ENCODE measurements at regions not wholly inside any gene's neighbourhood (a gene's known extent, or its start where the extent isn't known, plus 50 kb on each side); places are given as distances from the start of the nearest gene placed in this dataset.
"Not testable (repeated sequence)": the region's sequence is repeated elsewhere in the genome, so short reads cannot be mapped to it uniquely, and the experiment has no call there.

DNA sequence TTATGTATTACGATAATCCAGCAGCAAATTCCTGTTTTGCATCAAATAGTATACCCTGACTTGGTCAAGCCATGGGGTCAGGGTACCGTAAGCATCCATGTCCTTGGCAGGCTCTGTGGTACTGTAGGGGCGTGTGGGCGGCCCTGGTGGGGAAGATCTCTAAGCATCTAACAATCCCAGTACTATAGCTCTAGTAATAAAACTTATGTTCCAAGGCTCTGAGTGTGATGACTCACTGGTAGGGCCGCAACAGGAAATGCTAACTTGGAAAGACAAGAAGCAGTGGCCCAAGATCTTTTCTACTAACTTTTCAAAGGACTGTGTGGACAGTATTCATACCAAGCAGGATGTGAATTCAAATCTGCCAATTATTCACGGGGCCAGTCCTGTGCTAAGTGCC is 63.8 kb downstream of the CLEC18A start:
- DNase-seq; H3K4me3 ChIP-seq; H3K27ac ChIP-seq (replicated peaks); intact Hi-C loops (cut with micrococcal nuclease); H3K4me1 ChIP-seq; H3K9me3 ChIP-seq (replicated peaks); H3K27me3 ChIP-seq (ENCODE audit: low read depth): not testable (repeated sequence)
- H3K36me3 ChIP-seq: peaks cover 51% of the 10 kb centered on the region

DNA sequence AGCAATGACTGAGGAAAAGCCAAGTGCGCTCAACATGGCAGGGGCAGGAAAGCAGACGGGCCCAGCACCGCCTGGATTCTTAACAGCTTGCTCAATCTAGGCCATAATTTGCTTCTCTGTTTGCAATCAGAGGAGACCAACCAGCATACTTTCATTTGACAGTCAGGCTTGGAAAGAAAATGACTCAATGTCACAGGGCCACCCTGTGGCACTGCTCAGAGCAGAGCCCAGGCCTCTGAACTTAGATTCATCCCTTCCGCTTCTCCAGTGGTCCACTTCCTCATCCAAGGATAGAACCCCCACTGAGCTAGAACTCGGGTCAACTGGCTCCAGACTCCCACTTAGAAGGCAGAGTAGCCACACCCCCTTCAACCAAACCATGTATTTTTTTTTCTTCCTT is 65.6 kb downstream of the CLEC18A start:
- H3K4me1 ChIP-seq; H3K9me3 ChIP-seq (replicated peaks); H3K27ac ChIP-seq (replicated peaks); intact Hi-C loops (cut with micrococcal nuclease); DNase-seq; H3K27me3 ChIP-seq (ENCODE audit: low read depth); H3K4me3 ChIP-seq: not testable (repeated sequence)
- H3K36me3 ChIP-seq: peaks cover 56% of the 10 kb centered on the region

DNA sequence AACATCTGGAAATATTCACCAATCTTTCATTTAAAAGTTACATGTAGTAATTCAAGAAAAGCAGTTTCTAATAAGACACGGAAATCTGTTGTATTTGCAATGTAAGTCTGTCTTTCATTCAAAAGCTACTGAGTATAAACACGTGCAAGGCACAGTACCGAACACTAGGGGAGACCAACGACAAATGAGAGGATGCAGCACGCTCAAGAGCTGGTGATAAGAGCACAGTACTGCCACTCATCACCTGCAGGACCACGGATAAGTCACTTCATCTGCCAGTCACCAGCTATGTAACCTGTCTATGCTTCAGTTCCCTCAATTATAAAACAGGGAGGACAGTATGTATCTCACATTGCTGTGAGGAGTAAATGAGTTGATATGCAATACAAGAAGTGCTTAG is 67.1 kb downstream of the CLEC18A start:
- Histone ChIP-seq H3K4me1 (no peaks in the 10 kb centered on the region), H3K9me3 (replicated peaks) (no peaks in the 10 kb centered on the region), H3K4me3 (no peak overlapping the region), H3K27me3 (ENCODE audit: low read depth) (no peaks in the 10 kb centered on the region), H3K36me3 (peaks cover 59% of the 10 kb centered on the region), H3K27ac (replicated peaks) (no peak overlapping the region)
- intact Hi-C loops (cut with micrococcal nuclease): no loop called here
- TF ChIP-seq, protein P1, sequence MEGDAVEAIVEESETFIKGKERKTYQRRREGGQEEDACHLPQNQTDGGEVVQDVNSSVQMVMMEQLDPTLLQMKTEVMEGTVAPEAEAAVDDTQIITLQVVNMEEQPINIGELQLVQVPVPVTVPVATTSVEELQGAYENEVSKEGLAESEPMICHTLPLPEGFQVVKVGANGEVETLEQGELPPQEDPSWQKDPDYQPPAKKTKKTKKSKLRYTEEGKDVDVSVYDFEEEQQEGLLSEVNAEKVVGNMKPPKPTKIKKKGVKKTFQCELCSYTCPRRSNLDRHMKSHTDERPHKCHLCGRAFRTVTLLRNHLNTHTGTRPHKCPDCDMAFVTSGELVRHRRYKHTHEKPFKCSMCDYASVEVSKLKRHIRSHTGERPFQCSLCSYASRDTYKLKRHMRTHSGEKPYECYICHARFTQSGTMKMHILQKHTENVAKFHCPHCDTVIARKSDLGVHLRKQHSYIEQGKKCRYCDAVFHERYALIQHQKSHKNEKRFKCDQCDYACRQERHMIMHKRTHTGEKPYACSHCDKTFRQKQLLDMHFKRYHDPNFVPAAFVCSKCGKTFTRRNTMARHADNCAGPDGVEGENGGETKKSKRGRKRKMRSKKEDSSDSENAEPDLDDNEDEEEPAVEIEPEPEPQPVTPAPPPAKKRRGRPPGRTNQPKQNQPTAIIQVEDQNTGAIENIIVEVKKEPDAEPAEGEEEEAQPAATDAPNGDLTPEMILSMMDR (IDR thresholded peaks at IDR 0.05; ENCODE audit: borderline replicate concordance): peak; percentile 43
- DNase-seq: no peak

DNA sequence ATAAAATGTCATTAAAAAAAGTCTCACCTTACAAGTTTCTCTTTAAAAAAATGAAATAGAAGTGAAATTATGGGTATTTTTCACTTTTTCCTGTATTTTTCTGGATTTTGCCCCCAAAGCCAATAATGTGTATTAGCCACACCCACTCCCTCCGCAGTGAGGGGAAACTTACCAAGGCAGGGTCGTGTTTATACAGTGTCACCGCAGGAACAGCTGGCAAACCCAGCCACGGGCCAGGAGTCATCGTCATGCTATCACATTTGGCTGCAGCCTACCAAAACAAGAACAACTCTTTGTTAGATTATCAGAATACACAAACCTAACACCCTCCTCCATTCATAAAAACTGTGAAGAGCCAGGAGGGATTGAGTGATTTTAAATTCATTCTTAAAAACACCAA is 72.1 kb downstream of the CLEC18A start:
- intact Hi-C loops (cut with micrococcal nuclease); DNase-seq; H3K4me3 ChIP-seq; H3K27me3 ChIP-seq (ENCODE audit: low read depth); H3K27ac ChIP-seq (replicated peaks); H3K9me3 ChIP-seq (replicated peaks); H3K4me1 ChIP-seq: not testable (repeated sequence)
- H3K36me3 ChIP-seq: peaks cover 44% of the 10 kb centered on the region

DNA sequence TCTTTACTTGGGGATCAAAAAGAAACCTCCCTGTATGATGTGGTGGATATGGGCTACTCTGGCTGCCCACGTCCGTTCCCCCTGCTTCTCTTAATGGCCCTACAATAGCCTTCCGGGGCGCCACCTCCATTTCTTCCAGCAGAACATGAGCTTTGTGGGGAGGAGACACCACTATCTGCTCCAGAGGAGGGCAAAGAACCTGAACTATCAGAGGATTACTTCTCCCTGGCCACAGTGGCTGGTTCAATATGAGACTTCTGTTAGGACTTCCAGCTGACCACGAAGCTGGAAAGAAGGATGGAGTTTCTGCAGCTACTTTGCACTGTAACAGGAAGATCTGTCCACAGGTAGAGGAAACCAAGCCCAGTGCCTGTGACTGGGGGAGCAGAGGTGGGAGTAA is 72.8 kb downstream of the CLEC18A start:
- H3K4me1 ChIP-seq; H3K27me3 ChIP-seq (ENCODE audit: low read depth); intact Hi-C loops (cut with micrococcal nuclease); DNase-seq; H3K27ac ChIP-seq (replicated peaks); H3K9me3 ChIP-seq (replicated peaks); H3K4me3 ChIP-seq: not testable (repeated sequence)
- H3K36me3 ChIP-seq: peaks cover 47% of the 10 kb centered on the region

DNA sequence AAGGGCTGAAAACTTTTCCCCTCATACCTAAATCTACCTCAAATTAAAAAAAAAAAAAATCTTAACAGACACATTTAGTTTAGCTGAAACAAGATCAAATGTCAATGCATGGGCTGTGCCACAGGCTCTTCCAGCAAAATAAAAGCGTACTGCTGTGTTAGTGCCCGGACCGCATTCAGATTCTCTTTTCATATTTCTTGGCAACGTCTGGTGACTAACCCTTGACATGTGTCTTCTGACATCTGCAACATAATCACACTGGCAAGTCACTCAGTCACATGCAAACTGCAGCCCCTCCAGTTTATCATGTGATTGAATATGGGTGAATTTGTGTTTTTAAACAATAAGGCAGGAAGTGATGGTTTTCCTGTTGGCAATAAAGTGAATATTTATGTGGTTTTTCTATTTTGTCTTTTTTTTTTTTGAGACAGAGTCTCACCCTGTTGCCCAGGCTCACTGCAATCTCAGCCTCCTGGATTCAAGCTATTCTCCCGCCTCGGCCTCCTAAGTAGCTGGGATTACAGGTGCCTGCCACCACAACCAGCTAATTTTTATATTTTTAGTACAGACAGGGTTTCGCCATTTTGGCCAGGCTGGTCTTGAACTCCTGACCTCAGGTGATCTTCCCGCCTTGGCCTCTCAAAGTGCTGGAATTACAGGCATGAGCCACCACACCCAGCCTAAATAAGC is 75.2 kb downstream of the CLEC18A start:
- H3K27ac ChIP-seq (replicated peaks); H3K4me1 ChIP-seq; H3K27me3 ChIP-seq (ENCODE audit: low read depth); H3K9me3 ChIP-seq (replicated peaks); intact Hi-C loops (cut with micrococcal nuclease); DNase-seq; H3K4me3 ChIP-seq: not testable (repeated sequence)
- H3K36me3 ChIP-seq: peaks cover 45% of the 10 kb centered on the region

DNA sequence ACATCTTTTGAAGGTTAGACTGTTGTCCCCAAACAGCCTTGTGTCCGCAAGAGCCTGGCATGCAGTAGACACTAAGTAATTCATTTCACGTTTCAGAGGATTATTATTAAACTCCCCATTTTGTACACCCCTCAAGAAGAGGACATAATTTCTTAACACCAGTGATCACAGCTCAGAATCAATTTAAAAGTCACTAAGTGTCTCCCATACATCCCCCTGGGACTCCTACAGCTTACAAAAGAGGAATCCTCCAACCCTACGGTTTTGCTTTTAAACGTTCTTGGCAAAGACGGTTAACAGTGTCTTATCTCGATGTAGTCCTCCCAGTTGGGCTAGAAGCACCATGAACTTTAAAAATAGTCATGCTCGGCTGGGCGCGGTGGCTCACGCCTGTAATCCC is 81.2 kb upstream of the PDPR start:
- H3K4me1 ChIP-seq; H3K27ac ChIP-seq (replicated peaks); H3K9me3 ChIP-seq (replicated peaks); H3K27me3 ChIP-seq (ENCODE audit: low read depth); DNase-seq; H3K4me3 ChIP-seq; intact Hi-C loops (cut with micrococcal nuclease): not testable (repeated sequence)
- H3K36me3 ChIP-seq: peaks cover 64% of the 10 kb centered on the region

DNA sequence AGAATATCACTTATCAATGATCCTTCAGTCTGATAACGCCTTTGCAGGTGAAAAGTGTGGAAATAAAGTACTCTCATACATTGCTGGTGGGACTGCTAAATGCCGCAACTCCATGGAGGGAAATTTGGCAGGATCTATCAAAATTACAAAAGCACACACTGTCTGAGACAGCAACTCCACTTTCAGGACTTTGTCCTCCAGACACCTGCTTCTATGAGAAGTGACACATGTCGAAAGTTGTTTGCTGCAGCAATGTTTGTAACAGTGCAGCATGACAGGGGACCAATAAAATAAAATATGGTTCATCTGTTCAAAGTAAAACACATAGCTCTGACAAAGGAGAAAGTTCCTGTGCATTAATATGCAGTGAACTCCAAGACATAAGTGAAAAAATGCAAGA is 76.2 kb upstream of the PDPR start:
- H3K27me3 ChIP-seq (ENCODE audit: low read depth); DNase-seq; H3K4me3 ChIP-seq; intact Hi-C loops (cut with micrococcal nuclease); H3K9me3 ChIP-seq (replicated peaks); H3K4me1 ChIP-seq; H3K27ac ChIP-seq (replicated peaks): not testable (repeated sequence)
- H3K36me3 ChIP-seq: peaks cover 63% of the 10 kb centered on the region

DNA sequence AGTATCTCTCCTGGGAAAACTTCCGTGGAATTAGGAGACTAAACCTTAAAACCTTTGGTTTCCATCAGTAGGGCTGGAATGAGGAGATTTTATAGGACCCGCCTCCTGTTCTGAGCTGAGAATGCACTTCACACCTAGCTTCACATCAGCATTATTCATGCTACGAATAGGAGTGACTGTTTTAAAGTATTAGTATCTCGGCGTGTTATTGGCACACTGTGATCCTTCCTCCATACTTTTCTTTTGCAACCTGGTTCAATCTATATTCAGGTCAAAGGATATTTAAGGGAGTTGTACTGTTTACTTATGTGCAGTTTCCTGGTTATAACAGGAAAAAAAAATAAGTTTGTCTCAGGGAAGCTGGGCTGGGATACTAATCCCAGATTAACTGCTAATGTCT is 73.6 kb upstream of the PDPR start:
- H3K27me3 ChIP-seq (ENCODE audit: low read depth); intact Hi-C loops (cut with micrococcal nuclease); H3K4me3 ChIP-seq; H3K27ac ChIP-seq (replicated peaks); DNase-seq; H3K4me1 ChIP-seq; H3K9me3 ChIP-seq (replicated peaks): not testable (repeated sequence)
- peaks cover 40% of the 10 kb centered on the region for H3K36me3 ChIP-seq

DNA sequence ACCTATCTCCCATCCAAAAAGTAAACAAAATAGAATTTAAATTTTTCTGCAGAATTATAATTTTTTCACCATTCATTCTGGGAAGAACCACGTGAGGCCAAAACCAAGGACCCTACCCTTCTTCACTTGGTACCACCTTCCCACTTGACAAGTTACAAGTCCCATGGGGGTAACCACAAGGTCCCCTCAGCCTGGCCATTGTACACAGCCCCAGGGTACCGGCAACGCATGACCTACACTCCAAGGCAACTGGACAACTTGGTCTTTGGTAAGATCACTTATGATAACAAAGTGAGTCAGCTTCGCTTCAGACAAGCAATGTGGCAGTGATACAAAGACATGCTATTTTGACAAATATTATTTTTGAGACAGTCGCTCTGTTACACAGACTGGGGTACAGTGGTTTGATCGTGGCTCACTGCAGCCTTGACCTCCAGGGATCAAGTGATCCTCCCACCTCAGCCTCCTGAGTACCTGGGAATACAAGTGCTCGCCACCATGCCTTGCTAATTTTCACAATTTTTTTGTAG is 70.5 kb upstream of the PDPR start:
- H3K27ac ChIP-seq (replicated peaks); intact Hi-C loops (cut with micrococcal nuclease): not testable (repeated sequence)
- H3K36me3 ChIP-seq: peaks cover 20% of the 10 kb centered on the region

DNA sequence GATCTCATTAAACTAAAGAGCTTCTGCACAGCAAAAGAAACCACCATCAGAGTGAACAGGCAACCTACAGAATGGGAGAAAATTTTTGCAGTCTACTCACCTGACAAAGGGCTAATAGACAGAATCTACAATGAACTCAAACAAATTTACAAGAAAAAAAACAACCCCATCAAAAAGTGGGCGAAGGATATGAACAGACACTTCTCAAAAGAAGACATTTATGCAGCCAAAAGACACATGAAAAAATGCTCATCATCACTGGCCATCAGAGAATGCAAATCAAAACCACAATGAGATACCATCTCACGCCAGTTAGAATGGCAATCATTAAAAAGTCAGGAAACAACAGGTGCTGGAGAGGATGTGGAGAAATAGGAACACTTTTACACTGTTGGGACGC is 67.6 kb upstream of the PDPR start:
- H3K9me3 ChIP-seq (replicated peaks); H3K4me3 ChIP-seq; H3K27me3 ChIP-seq (ENCODE audit: low read depth); intact Hi-C loops (cut with micrococcal nuclease); H3K27ac ChIP-seq (replicated peaks); DNase-seq; H3K36me3 ChIP-seq; H3K4me1 ChIP-seq: not testable (repeated sequence)

More for the DNA sequence above, 70.5 kb upstream of the PDPR start:
- not testable (repeated sequence) for DNase-seq; H3K4me3 ChIP-seq; H3K9me3 ChIP-seq (replicated peaks); H3K4me1 ChIP-seq; H3K27me3 ChIP-seq (ENCODE audit: low read depth)

DNA sequence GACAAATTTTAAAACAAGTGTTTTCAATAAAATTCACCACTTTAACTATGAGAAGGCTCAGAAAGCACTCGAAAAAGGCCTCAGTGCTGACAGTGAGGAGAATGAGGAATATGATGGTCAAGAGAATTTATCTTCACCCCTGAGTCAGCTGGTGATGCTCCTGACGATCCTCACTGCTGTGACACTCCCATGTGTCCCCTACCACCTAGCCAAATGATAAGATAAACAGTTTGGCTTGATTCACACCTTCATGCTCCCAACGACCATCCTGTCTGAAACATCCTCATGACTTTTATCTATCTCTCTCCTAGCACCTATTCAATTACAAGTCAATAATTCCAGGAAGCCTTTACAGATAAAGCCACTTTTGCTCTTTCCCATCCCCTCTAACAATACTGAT is 66.0 kb upstream of the PDPR start:
- intact Hi-C loops (cut with micrococcal nuclease): not testable (repeated sequence)

DNA sequence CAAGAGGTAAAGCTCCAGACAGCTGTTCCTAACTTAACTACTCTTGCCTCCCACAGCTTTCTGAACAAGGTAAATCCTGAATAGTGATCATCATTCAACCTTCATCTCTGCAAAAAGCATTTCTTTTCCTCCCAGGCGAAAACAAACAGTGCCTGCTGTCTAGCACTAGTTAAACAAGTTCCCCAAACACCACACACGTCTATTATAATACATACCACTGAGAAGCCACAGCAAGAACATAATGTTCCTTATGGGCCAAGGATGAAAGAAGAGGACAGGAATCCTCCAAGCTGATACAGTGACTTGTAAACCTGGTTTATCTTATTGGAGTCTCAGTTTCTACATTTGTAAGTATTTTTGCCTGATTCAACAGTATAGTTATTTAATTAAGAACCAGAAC is 56.1 kb upstream of the PDPR start:
- H3K9me3 ChIP-seq (replicated peaks); H3K36me3 ChIP-seq; DNase-seq; intact Hi-C loops (cut with micrococcal nuclease); H3K4me3 ChIP-seq; H3K27me3 ChIP-seq (ENCODE audit: low read depth); H3K27ac ChIP-seq (replicated peaks): not testable (repeated sequence)
- H3K4me1 ChIP-seq: peaks cover 13% of the 10 kb centered on the region

More for the DNA sequence above, 66.0 kb upstream of the PDPR start:
- not testable (repeated sequence) for H3K9me3 ChIP-seq (replicated peaks); H3K36me3 ChIP-seq; DNase-seq; H3K27me3 ChIP-seq (ENCODE audit: low read depth); H3K4me3 ChIP-seq; H3K4me1 ChIP-seq; H3K27ac ChIP-seq (replicated peaks)

All from left ventricle myocardium inferior (tissue), 1 donor.